OCI-LY1 (cell line): ENCODE measurements at regions not wholly inside any gene's neighbourhood (a gene's known extent, or its start where the extent isn't known, plus 50 kb on each side); places are given as distances from the start of the nearest gene placed in this dataset.
"Not testable (repeated sequence)": the region's sequence is repeated elsewhere in the genome, so short reads cannot be mapped to it uniquely, and the experiment has no call there.

ENCODE experiments used
- EZH2 ChIP-seq: fragments of 200-600 bp; sonication (generic), shearing (Covaris generic); IDR thresholded peaks from 2 replicates; pipeline ENCODE4 v1.8.0; 2017; ENCODE audit warnings: borderline replicate concordance, mixed run types, mild to moderate bottlenecking, antibody characterized with exemption, low read length, moderate library complexity, mixed read lengths
- TF ChIP-seq, protein P1 (sequence below): fragments of 200-600 bp; sonication (generic), shearing (Covaris generic); IDR thresholded peaks from 2 replicates; pipeline ENCODE4 v1.5.1; 2017; ENCODE audit warnings: mild to moderate bottlenecking, antibody characterized with exemption, low read length, moderate library complexity, mixed read lengths

GRCh38 chr16:29262725-29263124 is 143.8 kb downstream of the NPIPB11 start:
- TF ChIP-seq, protein P1, sequence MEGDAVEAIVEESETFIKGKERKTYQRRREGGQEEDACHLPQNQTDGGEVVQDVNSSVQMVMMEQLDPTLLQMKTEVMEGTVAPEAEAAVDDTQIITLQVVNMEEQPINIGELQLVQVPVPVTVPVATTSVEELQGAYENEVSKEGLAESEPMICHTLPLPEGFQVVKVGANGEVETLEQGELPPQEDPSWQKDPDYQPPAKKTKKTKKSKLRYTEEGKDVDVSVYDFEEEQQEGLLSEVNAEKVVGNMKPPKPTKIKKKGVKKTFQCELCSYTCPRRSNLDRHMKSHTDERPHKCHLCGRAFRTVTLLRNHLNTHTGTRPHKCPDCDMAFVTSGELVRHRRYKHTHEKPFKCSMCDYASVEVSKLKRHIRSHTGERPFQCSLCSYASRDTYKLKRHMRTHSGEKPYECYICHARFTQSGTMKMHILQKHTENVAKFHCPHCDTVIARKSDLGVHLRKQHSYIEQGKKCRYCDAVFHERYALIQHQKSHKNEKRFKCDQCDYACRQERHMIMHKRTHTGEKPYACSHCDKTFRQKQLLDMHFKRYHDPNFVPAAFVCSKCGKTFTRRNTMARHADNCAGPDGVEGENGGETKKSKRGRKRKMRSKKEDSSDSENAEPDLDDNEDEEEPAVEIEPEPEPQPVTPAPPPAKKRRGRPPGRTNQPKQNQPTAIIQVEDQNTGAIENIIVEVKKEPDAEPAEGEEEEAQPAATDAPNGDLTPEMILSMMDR: not testable (repeated sequence)
- TF ChIP-seq EZH2: not testable (repeated sequence)
